Activated CD4-positive, alpha-beta T cell treated with anti-CD3 and anti-CD28 coated beads, Interleukin-2, Interleukin-4, amounts not matched to agents 100 ng/mL and 50 ng/mL, durations not matched to agents 16 hours and 8 hours (primary cell): ENCODE measurements at regions not wholly inside any gene's neighbourhood (a gene's known extent, or its start where the extent isn't known, plus 50 kb on each side); places are given as distances from the start of the nearest gene placed in this dataset.
"Not testable (repeated sequence)": the region's sequence is repeated elsewhere in the genome, so short reads cannot be mapped to it uniquely, and the experiment has no call there.

Experiments used
- DNase-seq: peaks from one replicate; pipeline ENCODE4 v3.0.0-alpha.2; 2020; ENCODE audit warnings: low spot score

GRCh38 chr3:82509106-82509842, 747.8 kb upstream of the GBE1 start:
- DNase-seq = no peak

DNA sequence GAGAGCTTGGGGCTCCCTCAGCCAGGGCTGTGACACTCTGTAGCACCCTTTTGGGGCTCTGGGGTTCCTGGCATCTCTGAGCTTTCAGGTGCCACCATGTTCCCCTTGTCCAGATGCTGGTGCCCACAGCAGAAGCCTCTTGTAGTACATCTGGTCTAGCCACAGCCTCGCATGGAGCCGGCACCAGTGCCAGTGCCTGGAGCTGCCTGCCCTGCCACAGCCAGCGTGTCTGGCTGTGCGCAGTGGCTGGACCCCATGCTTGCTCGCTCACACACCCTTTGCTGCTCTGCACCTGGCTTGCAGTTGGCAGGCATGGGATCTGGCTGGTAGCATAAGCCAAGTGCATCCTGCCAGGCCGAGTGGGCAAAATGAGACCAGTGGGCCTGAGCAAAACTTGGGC, 744.8 kb upstream of the GBE1 start:
- no peak for DNase-seq

GRCh38 chr3:82505079-82505756, 743.8 kb upstream of the GBE1 start:
- DNase-seq = no peak

DNA sequence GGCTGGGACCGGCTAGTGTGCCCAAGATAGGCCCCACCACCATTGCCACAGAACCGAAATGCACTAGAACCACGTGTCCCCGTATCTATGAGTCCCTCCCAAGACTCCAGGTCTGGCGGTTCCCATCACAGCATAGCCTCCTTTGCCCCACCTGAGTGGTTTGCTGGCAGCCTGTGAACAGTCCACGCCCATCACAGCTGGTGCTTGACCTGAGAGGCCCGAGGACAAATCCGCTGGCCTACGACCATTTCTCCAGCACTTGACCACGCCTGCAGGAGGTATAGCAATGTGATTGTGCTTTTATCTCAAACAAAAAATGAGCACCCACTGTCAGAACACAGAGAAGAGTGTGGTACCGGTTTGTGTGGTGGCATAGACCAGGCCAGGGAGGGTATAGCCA, 736.7 kb upstream of the GBE1 start:
- no peak for DNase-seq

- no peak for DNase-seq
Measured at GRCh38 chr3:82496890-82497560, 735.6 kb upstream of the GBE1 start.

DNA sequence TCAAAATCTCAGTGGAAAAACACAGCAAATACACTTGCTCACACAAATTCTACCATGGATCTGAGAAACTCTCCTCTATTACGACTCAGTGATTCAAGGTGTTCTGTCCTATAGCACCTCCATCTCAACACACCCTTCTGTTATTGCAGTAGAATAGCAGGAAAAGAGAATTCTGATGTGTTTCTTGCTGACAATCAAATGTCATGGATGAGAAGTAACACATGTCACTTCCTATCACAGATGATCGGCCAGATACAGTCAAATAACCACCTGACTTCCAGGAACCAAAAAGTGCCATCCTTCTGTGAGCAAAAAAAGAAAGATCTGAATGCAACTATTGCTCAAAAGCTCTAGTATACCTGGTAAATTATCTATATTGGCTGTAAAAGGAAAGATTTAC, 734.2 kb upstream of the GBE1 start:
- no peak for DNase-seq

GRCh38 chr3:82494977-82495489, 733.6 kb upstream of the GBE1 start:
- DNase-seq = no peak

DNA sequence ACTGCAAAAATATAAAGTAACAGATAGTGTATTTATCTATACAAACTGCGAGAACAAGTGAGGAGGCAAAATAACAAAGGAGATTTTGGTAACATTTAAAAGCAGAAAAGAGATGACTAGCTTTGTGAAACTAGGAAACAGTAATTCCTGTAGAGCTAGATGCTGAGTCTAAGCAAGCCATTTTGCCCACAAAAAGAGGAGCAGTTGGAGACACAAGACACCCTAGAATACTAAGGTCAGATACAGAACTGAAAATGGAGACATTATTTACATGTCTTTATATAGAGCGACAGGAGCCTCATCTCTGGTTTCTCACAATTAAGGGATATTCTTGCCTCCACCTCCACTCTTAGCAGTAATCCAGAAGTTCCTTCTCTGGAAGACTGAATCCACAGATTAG, 732.4 kb upstream of the GBE1 start:
- DNase-seq = no peak

GRCh38 chr3:82475306-82475705, 713.9 kb upstream of the GBE1 start:
- no peak for DNase-seq

DNA sequence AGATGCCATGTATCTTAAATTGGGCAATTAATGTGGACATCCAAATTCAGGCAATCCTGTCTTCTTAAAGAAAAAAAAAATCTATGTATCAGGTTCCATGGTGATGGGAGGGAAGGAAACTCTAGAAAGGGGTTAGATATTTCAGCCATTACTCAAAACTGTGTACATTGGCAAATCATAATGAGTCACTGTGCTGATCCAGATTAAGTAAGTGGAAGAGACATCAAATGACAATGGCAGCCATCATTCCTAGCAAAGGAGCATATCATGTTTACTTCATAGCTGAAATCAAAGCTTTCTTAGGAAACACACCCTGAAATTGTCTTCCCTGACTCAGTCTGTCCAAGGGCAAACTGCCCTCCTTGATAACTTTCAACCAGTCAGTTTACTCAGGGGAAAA, 713.3 kb upstream of the GBE1 start:
- DNase-seq = no peak

GRCh38 chr3:82473864-82474541, 712.6 kb upstream of the GBE1 start:
- DNase-seq = no peak

DNA sequence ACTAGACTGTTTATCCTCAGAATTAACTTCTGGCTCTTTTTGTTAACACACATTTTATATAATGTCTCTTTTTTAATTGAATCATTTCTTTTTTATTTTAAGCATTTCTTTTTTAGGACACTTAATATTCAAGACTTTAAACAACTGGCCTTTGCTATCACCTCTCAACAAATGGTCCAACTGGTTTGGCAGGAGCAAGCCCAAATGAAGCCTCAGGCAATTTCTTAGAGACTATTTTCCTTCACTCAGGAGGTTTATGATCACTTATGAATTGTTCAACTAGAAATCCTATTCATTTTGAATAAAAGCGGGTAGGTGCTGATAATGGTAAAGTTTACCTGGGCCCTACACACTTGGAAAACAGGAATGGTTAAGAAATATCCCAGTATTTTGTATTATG, 705.6 kb upstream of the GBE1 start:
- no peak for DNase-seq

DNA sequence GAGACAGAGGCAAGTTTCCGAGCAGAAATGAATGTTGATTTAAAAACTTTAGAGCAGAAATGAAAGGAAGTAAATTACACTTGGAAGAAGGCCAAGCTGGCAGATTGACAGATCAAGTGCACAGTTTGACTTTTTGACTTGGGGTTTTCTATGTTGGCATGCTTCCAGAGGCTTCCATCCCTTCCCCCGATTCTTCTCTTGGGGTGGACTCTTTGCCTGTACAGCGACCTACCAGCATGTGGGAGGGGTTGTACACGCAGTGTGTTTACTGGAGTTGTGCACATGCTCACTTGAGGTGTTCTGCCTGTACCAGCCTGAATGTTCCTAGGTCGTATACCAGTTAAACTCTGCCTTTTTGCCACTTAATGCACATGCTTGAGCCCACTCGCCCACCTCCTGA, 701.5 kb upstream of the GBE1 start:
- DNase-seq = no peak

DNA sequence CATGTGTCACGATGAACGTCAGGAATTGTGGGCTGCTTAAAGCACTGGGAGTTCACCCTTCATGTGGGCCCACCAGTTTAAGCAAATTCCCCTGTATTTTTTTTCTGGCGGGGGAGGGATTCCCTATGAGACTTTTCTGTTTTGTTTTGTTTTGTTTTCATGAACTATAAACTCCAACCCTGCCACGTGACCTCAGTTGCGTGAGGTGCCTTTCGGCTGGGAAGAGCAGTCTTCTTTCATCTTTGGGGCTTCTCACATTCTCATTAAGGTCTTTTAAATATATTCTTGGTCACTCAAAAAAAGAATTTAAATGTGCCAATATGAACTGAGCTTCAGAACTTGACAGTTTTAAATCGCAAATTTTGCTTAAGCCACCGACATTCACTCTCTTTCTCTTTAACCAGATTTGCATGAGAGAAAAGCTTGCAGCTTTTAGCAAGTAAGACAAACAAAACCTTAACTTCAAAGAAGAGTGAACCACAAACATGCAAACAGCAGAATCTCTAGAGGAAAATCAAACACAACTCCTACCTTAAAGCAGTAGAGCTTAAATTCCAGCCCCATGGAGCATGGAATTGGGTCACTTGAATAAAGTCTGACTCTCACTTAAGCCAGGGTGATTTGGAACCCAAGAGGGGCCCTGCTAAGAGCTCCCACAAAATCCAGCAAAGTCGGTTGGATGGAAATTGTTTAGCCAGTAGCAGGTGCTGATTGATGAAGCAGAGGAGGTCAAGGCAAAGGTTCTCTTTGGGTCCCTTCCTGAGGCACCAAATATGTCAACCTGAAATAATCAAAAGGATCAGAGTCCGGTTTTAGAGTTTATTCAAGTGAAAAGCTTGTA, 699.8 kb upstream of the GBE1 start:
- DNase-seq = no peak

GRCh38 chr3:82448320-82448719, 686.9 kb upstream of the GBE1 start:
- DNase-seq = no peak

DNA sequence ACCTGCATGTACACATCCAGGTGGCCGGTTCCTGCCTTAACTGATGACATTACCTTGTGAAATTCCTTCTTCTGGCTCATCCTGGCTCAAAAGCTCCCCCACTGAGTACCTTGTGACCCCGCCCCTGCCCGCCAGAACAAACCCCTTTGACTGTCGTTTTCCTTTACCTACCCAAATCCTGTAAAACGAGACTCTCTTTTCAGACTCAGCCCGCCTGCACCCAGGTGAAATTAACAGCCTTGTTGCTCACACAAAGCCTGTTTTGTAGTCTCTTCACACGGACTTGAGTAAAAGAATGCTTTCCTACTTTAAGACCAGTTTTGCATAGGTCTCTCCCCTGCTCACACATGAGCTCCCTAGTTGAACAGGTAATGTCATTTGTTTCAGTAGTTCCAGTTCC, 667.4 kb upstream of the GBE1 start:
- DNase-seq = not testable (repeated sequence)

DNA sequence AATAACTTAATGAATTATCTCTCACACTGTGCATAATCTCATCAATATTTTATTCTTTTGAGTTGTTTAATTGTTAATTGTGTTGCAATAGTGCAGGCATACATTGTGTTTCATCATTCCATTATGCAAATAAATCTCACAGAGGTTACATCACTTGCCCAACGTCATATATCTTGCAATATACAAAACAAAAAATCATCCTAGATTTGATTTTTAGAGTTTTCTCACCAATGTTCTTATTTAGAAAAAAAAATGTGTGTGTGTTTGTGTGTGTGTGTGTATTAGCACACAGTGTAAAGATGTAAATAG, 662.5 kb upstream of the GBE1 start:
- no peak for DNase-seq

- no peak for DNase-seq
Measured at GRCh38 chr3:82423268-82424030, 662.0 kb upstream of the GBE1 start.

GRCh38 chr3:82416830-82417229, 655.4 kb upstream of the GBE1 start:
- DNase-seq = no peak

GRCh38 chr3:82416349-82416748, 654.9 kb upstream of the GBE1 start:
- DNase-seq = no peak

- DNase-seq = no peak
Measured at GRCh38 chr3:82413171-82413570, 651.7 kb upstream of the GBE1 start.
